ENCODE measurements at regions not wholly inside any gene's neighbourhood (a gene's known extent, or its start where the extent isn't known, plus 50 kb on each side); places are given as distances from the start of the nearest gene placed in this dataset.

DNA sequence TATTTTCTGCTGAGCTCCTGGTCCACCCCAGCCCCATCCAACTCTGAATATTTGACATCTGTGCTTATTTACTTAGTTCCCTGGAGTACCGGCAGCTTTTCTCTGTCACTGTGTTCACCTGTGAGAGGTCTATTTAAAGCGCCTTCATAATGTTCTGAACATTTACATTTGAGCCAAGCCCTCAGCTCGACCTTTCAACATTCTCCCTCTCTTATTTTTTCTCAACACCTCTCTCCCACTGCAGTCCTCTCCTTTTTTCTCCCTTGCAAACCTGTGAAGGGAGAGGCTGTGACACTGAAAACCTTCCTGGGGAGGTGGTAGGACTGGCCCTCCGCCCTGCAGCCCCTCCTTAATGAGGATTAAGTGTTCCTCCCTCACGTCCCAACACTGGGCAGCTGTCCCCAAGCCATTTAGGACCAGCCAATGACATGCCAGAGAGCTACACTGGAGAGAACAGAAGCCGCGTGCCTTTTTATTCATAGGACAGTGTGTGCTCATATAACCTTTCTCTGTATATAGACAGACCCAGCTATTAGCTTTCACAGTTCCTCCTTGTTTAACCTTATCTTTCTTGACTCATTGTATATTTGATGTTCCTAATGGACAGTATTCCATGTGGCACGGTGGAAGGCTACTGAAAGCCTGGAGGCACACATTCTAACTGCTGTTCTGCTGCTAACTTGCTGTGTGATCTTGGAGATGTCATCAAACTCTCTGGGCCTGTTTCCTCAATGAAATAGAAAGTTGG is 134.8 kb downstream of the NUFIP1 start:
- Histone ChIP-seq H3K9me3 (ENCODE audit: control insufficient read depth, low read depth, low read length) (no peaks in the 10 kb centered on the region), H3K9ac (ENCODE audit: control insufficient read depth, extremely low read depth, insufficient read depth, low read length) (no peak overlapping the region), H3K79me2 (ENCODE audit: control insufficient read depth, insufficient read depth, low read length) (no peaks in the 10 kb centered on the region), H2AFZ (ENCODE audit: control insufficient read depth, low read length) (no peak overlapping the region), H3K4me3 (ENCODE audit: control insufficient read depth in 2 of 3, extremely low read depth in 1 of 3, insufficient read depth in 2 of 3, low read depth in 1 of 3, low read length in 3 of 3) (no peak overlapping the region), H3K36me3 (ENCODE audit: control insufficient read depth in 2 of 2, extremely low read depth in 1 of 2, insufficient read depth in 2 of 2, low read length in 2 of 2) (no peaks in the 10 kb centered on the region), H3K27me3 (ENCODE audit: control insufficient read depth, extremely low read depth, insufficient read depth, low read length) (no peaks in the 10 kb centered on the region), H3K4me2 (ENCODE audit: control insufficient read depth, extremely low read depth, insufficient read depth, low read depth, low read length) (no peak overlapping the region), H3K27ac (ENCODE audit: control insufficient read depth, insufficient read depth, low read length) (no peak overlapping the region), H3K4me1 (ENCODE audit: control insufficient read depth, extremely low read depth, insufficient read depth, low read length) (no peaks in the 10 kb centered on the region), H3K9me1 (ENCODE audit: control insufficient read depth, extremely low read depth, insufficient read depth, low read length) (no peaks in the 10 kb centered on the region), H4K20me1 (ENCODE audit: control insufficient read depth, extremely low read depth, insufficient read depth, low read length) (no peaks in the 10 kb centered on the region)
- FAIRE-seq (no peak), DNase-seq (ENCODE audit: low read depth, low spot score) (no peak)
- no peak for TF ChIP-seq EZH2 (IDR thresholded peaks at IDR 0.05; ENCODE audit: low read length)
- TF ChIP-seq, protein P1, sequence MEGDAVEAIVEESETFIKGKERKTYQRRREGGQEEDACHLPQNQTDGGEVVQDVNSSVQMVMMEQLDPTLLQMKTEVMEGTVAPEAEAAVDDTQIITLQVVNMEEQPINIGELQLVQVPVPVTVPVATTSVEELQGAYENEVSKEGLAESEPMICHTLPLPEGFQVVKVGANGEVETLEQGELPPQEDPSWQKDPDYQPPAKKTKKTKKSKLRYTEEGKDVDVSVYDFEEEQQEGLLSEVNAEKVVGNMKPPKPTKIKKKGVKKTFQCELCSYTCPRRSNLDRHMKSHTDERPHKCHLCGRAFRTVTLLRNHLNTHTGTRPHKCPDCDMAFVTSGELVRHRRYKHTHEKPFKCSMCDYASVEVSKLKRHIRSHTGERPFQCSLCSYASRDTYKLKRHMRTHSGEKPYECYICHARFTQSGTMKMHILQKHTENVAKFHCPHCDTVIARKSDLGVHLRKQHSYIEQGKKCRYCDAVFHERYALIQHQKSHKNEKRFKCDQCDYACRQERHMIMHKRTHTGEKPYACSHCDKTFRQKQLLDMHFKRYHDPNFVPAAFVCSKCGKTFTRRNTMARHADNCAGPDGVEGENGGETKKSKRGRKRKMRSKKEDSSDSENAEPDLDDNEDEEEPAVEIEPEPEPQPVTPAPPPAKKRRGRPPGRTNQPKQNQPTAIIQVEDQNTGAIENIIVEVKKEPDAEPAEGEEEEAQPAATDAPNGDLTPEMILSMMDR (optimal IDR thresholded peaks at IDR 0.05 in 1 of 3, IDR thresholded peaks at IDR 0.05 in 1 of 3, conservative IDR thresholded peaks at IDR 0.05 in 1 of 3; ENCODE audit: extremely low read depth in 1 of 3, insufficient read depth in 2 of 3, low read length in 3 of 3), result no peak
- dilution Hi-C loops (cut with MboI; ENCODE audit: extremely low pct_ligation_motif_present, low sequenced_read_pairs), result no loop called here

DNA sequence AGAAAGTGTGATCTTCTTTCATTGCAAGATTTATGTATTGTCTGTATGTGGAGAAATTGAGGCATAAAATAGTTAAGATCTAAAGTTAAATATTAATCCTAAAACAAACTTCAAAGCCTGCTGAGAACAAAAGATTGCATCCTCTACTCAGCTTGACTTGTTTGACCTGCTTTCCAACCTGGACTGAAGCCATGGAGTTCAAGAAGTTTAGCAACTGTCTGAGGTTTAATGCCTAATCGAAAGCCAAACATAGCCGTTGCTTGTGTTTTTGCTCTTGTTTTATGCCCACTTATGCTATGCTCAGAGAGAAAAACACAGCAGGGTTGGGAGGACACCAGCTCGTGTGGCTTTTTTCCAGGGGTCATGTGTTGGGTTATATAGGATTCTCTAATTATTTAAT is 135.6 kb downstream of the NUFIP1 start:
- FAIRE-seq (no peak), DNase-seq (ENCODE audit: low read depth, low spot score) (no peak)
- H3K79me2 ChIP-seq (ENCODE audit: control insufficient read depth, insufficient read depth, low read length), result no peaks in the 10 kb centered on the region
- TF ChIP-seq EZH2 (IDR thresholded peaks at IDR 0.05; ENCODE audit: low read length), result no peak
- TF ChIP-seq, protein P1 (optimal IDR thresholded peaks at IDR 0.05 in 1 of 3, IDR thresholded peaks at IDR 0.05 in 1 of 3, conservative IDR thresholded peaks at IDR 0.05 in 1 of 3; ENCODE audit: extremely low read depth in 1 of 3, insufficient read depth in 2 of 3, low read length in 3 of 3), result no peak
- H3K9me3 ChIP-seq (ENCODE audit: control insufficient read depth, low read depth, low read length), result no peaks in the 10 kb centered on the region
- H3K9me1 ChIP-seq (ENCODE audit: control insufficient read depth, extremely low read depth, insufficient read depth, low read length), result no peaks in the 10 kb centered on the region
- H3K36me3 ChIP-seq (ENCODE audit: control insufficient read depth in 2 of 2, extremely low read depth in 1 of 2, insufficient read depth in 2 of 2, low read length in 2 of 2), result no peaks in the 10 kb centered on the region
- H3K4me1 ChIP-seq (ENCODE audit: control insufficient read depth, extremely low read depth, insufficient read depth, low read length), result no peaks in the 10 kb centered on the region
- no peak overlapping the region for H3K9ac ChIP-seq (ENCODE audit: control insufficient read depth, extremely low read depth, insufficient read depth, low read length)
- H3K27ac ChIP-seq (ENCODE audit: control insufficient read depth, insufficient read depth, low read length), result no peak overlapping the region
- no peak overlapping the region for H3K4me3 ChIP-seq (ENCODE audit: control insufficient read depth in 2 of 3, extremely low read depth in 1 of 3, insufficient read depth in 2 of 3, low read depth in 1 of 3, low read length in 3 of 3)
- H4K20me1 ChIP-seq (ENCODE audit: control insufficient read depth, extremely low read depth, insufficient read depth, low read length), result no peaks in the 10 kb centered on the region
- no peak overlapping the region for H3K4me2 ChIP-seq (ENCODE audit: control insufficient read depth, extremely low read depth, insufficient read depth, low read depth, low read length)
- H2AFZ ChIP-seq (ENCODE audit: control insufficient read depth, low read length), result no peak overlapping the region
- dilution Hi-C loops (cut with MboI; ENCODE audit: extremely low pct_ligation_motif_present, low sequenced_read_pairs), result no loop called here
- no peaks in the 10 kb centered on the region for H3K27me3 ChIP-seq (ENCODE audit: control insufficient read depth, extremely low read depth, insufficient read depth, low read length)

Data from keratinocyte (primary cell).